HEK293 (cell line): ENCODE measurements at regions not wholly inside any gene's neighbourhood (a gene's known extent, or its start where the extent isn't known, plus 50 kb on each side); places are given as distances from the start of the nearest gene placed in this dataset.

Experiments used
- CTCF ChIA-PET: fragments of 350-600 bp; formaldehyde crosslinking; extraction: SDS; loops from one replicate; lab custom pipeline; 2021; ENCODE audit warnings: antibody characterized with exemption; lab: Yijun Ruan, JAX
- POLR2A ChIA-PET: fragments of 300-600 bp; formaldehyde crosslinking; extraction: SDS; loops from one replicate; lab custom pipeline; 2020; ENCODE audit warnings: antibody characterized with exemption, inconsistent platforms; lab: Yijun Ruan, JAX
- H3K27ac ChIP-seq: fragments of 200-500 bp; sonication (Bioruptor generic); 2 replicates; pipeline ENCODE4 v1.5.1; 2014; ENCODE audit warnings: low read depth, low read length, control low read depth, inconsistent platforms; ENCODE audit errors: extremely low read depth
- H3K36me3 ChIP-seq, 2 experiments: fragments of 200-500 bp in 1 of 2; sonication (Bioruptor generic) in 1 of 2; 1 replicate in 1 of 2; 2 replicates in 1 of 2; pipeline ENCODE4 v1.5.1; 2014 to 2017; ENCODE audit warnings: inconsistent platforms in 2 of 2, low read length in 2 of 2; ENCODE audit not compliant: control insufficient read depth in 2 of 2, insufficient read depth in 1 of 2
- H3K4me1 ChIP-seq: fragments of 200-500 bp; sonication (Bioruptor generic); 2 replicates; pipeline ENCODE4 v1.5.1; 2014; ENCODE audit warnings: mild to moderate bottlenecking, low read length, inconsistent platforms; ENCODE audit not compliant: control insufficient read depth, insufficient read depth
- H3K4me3 ChIP-seq: 2 replicates; pipeline ENCODE4 v1.5.1; 2011; ENCODE audit warnings: low read depth, mild to moderate bottlenecking, control low read depth, low read length, moderate library complexity
- H3K9me3 ChIP-seq: fragments of 200-500 bp; sonication (Bioruptor generic); 2 replicates; pipeline ENCODE4 v1.5.1; 2014; ENCODE audit warnings: low read depth, low read length, inconsistent platforms; ENCODE audit not compliant: control insufficient read depth, insufficient read depth
- KLF10 ChIP-seq: fragments of 450-650 bp; IDR thresholded peaks from 2 replicates; pipeline ENCODE4 v1.5.1; 2018; ENCODE audit warnings: missing biosample characterization, mild to moderate bottlenecking, missing genetic modification characterization
- PRDM4 ChIP-seq: fragments of 450-650 bp; formaldehyde crosslinking; IDR thresholded peaks from 2 replicates; pipeline ENCODE4 v1.5.1; 2017; ENCODE audit warnings: missing biosample characterization, missing genetic modification characterization
- SP2 ChIP-seq: fragments of 450-650 bp; formaldehyde crosslinking; IDR thresholded peaks from 2 replicates; pipeline ENCODE4 v1.5.1; 2016; ENCODE audit warnings: missing biosample characterization, missing genetic modification characterization
- YY2 ChIP-seq: fragments of 450-650 bp; formaldehyde crosslinking; IDR thresholded peaks from 2 replicates; pipeline ENCODE4 v1.5.1; 2016; ENCODE audit warnings: missing biosample characterization, missing genetic modification characterization
- ZBTB1 ChIP-seq: fragments of 450-650 bp; formaldehyde crosslinking; IDR thresholded peaks from 2 replicates; pipeline ENCODE4 v1.5.1; 2016; ENCODE audit warnings: missing biosample characterization, missing genetic modification characterization
- ZEB2 ChIP-seq: fragments of 450-650 bp; formaldehyde crosslinking; IDR thresholded peaks from 2 replicates; pipeline ENCODE4 v1.5.1; 2016; ENCODE audit warnings: missing biosample characterization, missing genetic modification characterization
- ZIC2 ChIP-seq: fragments of 450-650 bp; formaldehyde crosslinking; IDR thresholded peaks from 2 replicates; pipeline ENCODE4 v1.5.1; 2016; ENCODE audit warnings: missing biosample characterization, missing genetic modification characterization
- ZNF146 ChIP-seq: fragments of 450-650 bp; formaldehyde crosslinking; IDR thresholded peaks from 2 replicates; pipeline ENCODE4 v1.5.1; 2016; ENCODE audit warnings: missing biosample characterization, missing genetic modification characterization
- ZNF174 ChIP-seq: fragments of 450-650 bp; formaldehyde crosslinking; IDR thresholded peaks from 2 replicates; pipeline ENCODE4 v1.5.0; 2017; ENCODE audit warnings: missing biosample characterization, mild to moderate bottlenecking, missing genetic modification characterization
- ZNF2 ChIP-seq: fragments of 450-650 bp; formaldehyde crosslinking; IDR thresholded peaks from 2 replicates; pipeline ENCODE4 v1.5.1; 2016; ENCODE audit warnings: missing biosample characterization, missing genetic modification characterization
- ZNF24 ChIP-seq: fragments of 450-650 bp; formaldehyde crosslinking; IDR thresholded peaks from 2 replicates; pipeline ENCODE4 v1.5.1; 2016; ENCODE audit warnings: missing biosample characterization, missing genetic modification characterization
- ZNF48 ChIP-seq: fragments of 450-650 bp; formaldehyde crosslinking; IDR thresholded peaks from 2 replicates; pipeline ENCODE4 v1.5.1; 2016; ENCODE audit warnings: missing biosample characterization, missing genetic modification characterization
- ZNF510 ChIP-seq: fragments of 450-650 bp; formaldehyde crosslinking; IDR thresholded peaks from 2 replicates; pipeline ENCODE4 v1.5.1; 2018; ENCODE audit warnings: mild to moderate bottlenecking, missing genetic modification characterization, missing biosample characterization; ENCODE audit not compliant: insufficient replicate concordance
- ZNF654 ChIP-seq: fragments of 450-650 bp; formaldehyde crosslinking; IDR thresholded peaks from 2 replicates; pipeline ENCODE4 v1.5.1; 2016; ENCODE audit warnings: low read depth, missing biosample characterization, missing genetic modification characterization
- ZNF677 ChIP-seq: fragments of 450-650 bp; IDR thresholded peaks from 2 replicates; pipeline ENCODE4 v1.5.0; 2018; ENCODE audit warnings: missing biosample characterization, mild to moderate bottlenecking, missing genetic modification characterization, moderate library complexity
- ZNF707 ChIP-seq: fragments of 450-650 bp; formaldehyde crosslinking; IDR thresholded peaks from 2 replicates; pipeline ENCODE4 v1.5.1; 2016; ENCODE audit warnings: missing biosample characterization, missing genetic modification characterization
- ZNF747 ChIP-seq: fragments of 450-650 bp; formaldehyde crosslinking; IDR thresholded peaks from 2 replicates; pipeline ENCODE4 v1.5.1; 2016; ENCODE audit warnings: missing biosample characterization, missing genetic modification characterization
- TF ChIP-seq, protein P1 (sequence below): fragments of 450-650 bp; formaldehyde crosslinking; IDR thresholded peaks from 2 replicates; pipeline ENCODE4 v1.5.1; 2016; ENCODE audit warnings: missing biosample characterization, missing genetic modification characterization
- TF ChIP-seq, protein P2 (sequence below): fragments of 450-650 bp; formaldehyde crosslinking; IDR thresholded peaks from 2 replicates; pipeline ENCODE4 v1.5.0; 2017; ENCODE audit warnings: missing biosample characterization, missing genetic modification characterization, borderline replicate concordance
- TF ChIP-seq, protein P3 (sequence below): fragments of 450-650 bp; formaldehyde crosslinking; IDR thresholded peaks from 2 replicates; pipeline ENCODE4 v1.5.1; 2016; ENCODE audit warnings: missing biosample characterization, missing genetic modification characterization

DNA sequence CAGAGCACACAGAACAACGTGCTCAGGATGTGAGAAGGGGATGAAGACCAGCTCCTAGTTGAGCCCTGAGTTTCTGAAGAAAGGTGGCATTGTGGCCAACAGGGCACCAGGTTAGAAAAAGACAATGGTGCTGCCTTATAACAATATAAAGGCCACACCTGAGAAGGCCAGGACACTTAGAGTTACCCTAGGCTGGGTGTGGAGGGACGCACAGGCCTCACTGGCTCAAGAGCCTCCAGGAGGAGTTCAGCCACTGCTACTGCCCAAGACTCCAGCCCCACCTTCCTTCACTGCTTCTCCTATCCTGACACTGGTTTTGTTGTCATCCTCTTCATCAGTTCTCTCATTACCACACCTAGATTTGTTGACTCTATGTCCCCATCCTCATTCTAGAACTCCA lies 55.2 kb upstream of the BEND6 start:
- ChIA-PET CTCF (interaction anchor here (6.1 kb wide), 1 partner anchor 62 kb away, joined by 92 read pairs; no protein-coding TSS in a partner anchor), POLR2A (no interaction called here)
- no peaks in the 10 kb centered on the region for H3K9me3 ChIP-seq

DNA sequence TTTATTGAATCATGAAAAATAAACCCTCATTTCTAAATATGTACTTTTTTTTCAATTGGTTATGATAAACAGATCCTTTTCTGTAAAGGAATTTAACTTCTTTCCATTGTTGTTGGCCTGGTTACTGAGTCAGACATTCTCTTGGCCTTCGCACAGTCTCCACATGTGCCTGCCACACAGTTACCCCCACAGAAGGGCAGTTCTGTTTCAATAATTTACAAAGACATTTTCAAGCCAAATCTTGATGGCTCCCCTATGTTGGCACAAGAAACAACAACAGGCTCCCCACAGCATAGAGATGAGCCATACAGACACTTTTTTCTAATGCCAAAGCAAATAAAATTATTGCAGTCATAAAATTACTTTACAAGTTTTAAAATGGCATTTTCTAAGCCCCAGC lies 55.6 kb upstream of the BEND6 start:
- POLR2A ChIA-PET, result no interaction called here

More for the DNA sequence above, 55.2 kb upstream of the BEND6 start:
- TF ChIP-seq ZNF707 (tag by site-specific recombination), result no peak
- TF ChIP-seq, all 188 proteins: peak for 0
- Histone ChIP-seq H3K36me3 (no peaks in the 10 kb centered on the region), H3K4me1 (no peaks in the 10 kb centered on the region), H3K27ac (no peak overlapping the region), H3K4me3 (no peak overlapping the region)

GRCh38 chr6:56897789-56898529 lies 56.9 kb upstream of the BEND6 start:
- CTCF ChIA-PET, result no interaction called here

More for the DNA sequence above, 55.6 kb upstream of the BEND6 start:
- Histone ChIP-seq H3K27ac (no peak overlapping the region), H3K4me1 (no peaks in the 10 kb centered on the region), H3K9me3 (no peaks in the 10 kb centered on the region), H3K36me3 (no peaks in the 10 kb centered on the region), H3K4me3 (no peak overlapping the region)
- no peak for TF ChIP-seq ZEB2 (tag by site-specific recombination)
- TF ChIP-seq PRDM4 (tag by site-specific recombination), result 0 out of 2 replicates have a peak, but pooled peaks have one; percentile 34
- CTCF ChIA-PET, result no interaction called here

GRCh38 chr6:56891754-56892153 lies 63.2 kb upstream of the BEND6 start:
- Histone ChIP-seq H3K36me3 (no peaks in the 10 kb centered on the region), H3K4me1 (no peaks in the 10 kb centered on the region), H3K4me3 (no peak overlapping the region), H3K27ac (no peak overlapping the region), H3K9me3 (no peaks in the 10 kb centered on the region)
- CTCF ChIA-PET, result interaction anchor here (0.6 to 3.6 kb wide), 10 partner anchors 12 to 425 kb away, joined by 3 to 56 read pairs (median 6); partner anchors contain the start of genes BEND6 and PRIM2
- TF ChIP-seq, protein P1, sequence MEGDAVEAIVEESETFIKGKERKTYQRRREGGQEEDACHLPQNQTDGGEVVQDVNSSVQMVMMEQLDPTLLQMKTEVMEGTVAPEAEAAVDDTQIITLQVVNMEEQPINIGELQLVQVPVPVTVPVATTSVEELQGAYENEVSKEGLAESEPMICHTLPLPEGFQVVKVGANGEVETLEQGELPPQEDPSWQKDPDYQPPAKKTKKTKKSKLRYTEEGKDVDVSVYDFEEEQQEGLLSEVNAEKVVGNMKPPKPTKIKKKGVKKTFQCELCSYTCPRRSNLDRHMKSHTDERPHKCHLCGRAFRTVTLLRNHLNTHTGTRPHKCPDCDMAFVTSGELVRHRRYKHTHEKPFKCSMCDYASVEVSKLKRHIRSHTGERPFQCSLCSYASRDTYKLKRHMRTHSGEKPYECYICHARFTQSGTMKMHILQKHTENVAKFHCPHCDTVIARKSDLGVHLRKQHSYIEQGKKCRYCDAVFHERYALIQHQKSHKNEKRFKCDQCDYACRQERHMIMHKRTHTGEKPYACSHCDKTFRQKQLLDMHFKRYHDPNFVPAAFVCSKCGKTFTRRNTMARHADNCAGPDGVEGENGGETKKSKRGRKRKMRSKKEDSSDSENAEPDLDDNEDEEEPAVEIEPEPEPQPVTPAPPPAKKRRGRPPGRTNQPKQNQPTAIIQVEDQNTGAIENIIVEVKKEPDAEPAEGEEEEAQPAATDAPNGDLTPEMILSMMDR (tag by site-specific recombination), result peak; percentile 74; the same call in 1 of the 2 replicates
- TF ChIP-seq ZNF510 (tag by site-specific recombination), result no peak
- peak; percentile 51 for TF ChIP-seq ZNF654 (tag by site-specific recombination)
- TF ChIP-seq YY2 (tag by site-specific recombination), result no peak
- no peak for TF ChIP-seq ZNF2 (tag by site-specific recombination)
- POLR2A ChIA-PET, result interaction anchor here (0.5 to 0.6 kb wide), 2 partner anchors 22 to 248 kb away, joined by 3 to 12 read pairs; no protein-coding TSS in a partner anchor

More at GRCh38 chr6:56897789-56898529, 56.9 kb upstream of the BEND6 start:
- H3K4me3 ChIP-seq, result no peak overlapping the region
- TF ChIP-seq ZNF24 (tag by site-specific recombination) (no peak), ZNF677 (tag by site-specific recombination) (no peak), SP2 (no peak), ZIC2 (no peak), KLF10 (tag by site-specific recombination) (no peak), ZNF174 (tag by site-specific recombination) (no peak), ZNF48 (tag by site-specific recombination) (no peak), ZNF146 (tag by site-specific recombination) (no peak), ZNF747 (tag by site-specific recombination) (no peak), ZBTB1 (no peak)
- TF ChIP-seq, protein P2, sequence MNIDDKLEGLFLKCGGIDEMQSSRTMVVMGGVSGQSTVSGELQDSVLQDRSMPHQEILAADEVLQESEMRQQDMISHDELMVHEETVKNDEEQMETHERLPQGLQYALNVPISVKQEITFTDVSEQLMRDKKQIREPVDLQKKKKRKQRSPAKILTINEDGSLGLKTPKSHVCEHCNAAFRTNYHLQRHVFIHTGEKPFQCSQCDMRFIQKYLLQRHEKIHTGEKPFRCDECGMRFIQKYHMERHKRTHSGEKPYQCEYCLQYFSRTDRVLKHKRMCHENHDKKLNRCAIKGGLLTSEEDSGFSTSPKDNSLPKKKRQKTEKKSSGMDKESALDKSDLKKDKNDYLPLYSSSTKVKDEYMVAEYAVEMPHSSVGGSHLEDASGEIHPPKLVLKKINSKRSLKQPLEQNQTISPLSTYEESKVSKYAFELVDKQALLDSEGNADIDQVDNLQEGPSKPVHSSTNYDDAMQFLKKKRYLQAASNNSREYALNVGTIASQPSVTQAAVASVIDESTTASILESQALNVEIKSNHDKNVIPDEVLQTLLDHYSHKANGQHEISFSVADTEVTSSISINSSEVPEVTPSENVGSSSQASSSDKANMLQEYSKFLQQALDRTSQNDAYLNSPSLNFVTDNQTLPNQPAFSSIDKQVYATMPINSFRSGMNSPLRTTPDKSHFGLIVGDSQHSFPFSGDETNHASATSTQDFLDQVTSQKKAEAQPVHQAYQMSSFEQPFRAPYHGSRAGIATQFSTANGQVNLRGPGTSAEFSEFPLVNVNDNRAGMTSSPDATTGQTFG (tag by site-specific recombination), result no peak
- TF ChIP-seq, protein P3, sequence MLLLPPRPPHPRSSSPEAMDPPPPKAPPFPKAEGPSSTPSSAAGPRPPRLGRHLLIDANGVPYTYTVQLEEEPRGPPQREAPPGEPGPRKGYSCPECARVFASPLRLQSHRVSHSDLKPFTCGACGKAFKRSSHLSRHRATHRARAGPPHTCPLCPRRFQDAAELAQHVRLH, result no peak
- no peaks in the 10 kb centered on the region for H3K9me3 ChIP-seq
- no peak overlapping the region for H3K27ac ChIP-seq
- no peaks in the 10 kb centered on the region for H3K4me1 ChIP-seq
- no peaks in the 10 kb centered on the region for H3K36me3 ChIP-seq
- POLR2A ChIA-PET, result no interaction called here
